Left kidney (tissue), 1 donor: ENCODE measurements at regions not wholly inside any gene's neighbourhood (a gene's known extent, or its start where the extent isn't known, plus 50 kb on each side); places are given as distances from the start of the nearest gene placed in this dataset.
"Not testable (repeated sequence)": the region's sequence is repeated elsewhere in the genome, so short reads cannot be mapped to it uniquely, and the experiment has no call there.

Experiments used
- DNase-seq: peaks from one replicate; pipeline ENCODE4 v3.0.0-alpha.2; 2013

DNA sequence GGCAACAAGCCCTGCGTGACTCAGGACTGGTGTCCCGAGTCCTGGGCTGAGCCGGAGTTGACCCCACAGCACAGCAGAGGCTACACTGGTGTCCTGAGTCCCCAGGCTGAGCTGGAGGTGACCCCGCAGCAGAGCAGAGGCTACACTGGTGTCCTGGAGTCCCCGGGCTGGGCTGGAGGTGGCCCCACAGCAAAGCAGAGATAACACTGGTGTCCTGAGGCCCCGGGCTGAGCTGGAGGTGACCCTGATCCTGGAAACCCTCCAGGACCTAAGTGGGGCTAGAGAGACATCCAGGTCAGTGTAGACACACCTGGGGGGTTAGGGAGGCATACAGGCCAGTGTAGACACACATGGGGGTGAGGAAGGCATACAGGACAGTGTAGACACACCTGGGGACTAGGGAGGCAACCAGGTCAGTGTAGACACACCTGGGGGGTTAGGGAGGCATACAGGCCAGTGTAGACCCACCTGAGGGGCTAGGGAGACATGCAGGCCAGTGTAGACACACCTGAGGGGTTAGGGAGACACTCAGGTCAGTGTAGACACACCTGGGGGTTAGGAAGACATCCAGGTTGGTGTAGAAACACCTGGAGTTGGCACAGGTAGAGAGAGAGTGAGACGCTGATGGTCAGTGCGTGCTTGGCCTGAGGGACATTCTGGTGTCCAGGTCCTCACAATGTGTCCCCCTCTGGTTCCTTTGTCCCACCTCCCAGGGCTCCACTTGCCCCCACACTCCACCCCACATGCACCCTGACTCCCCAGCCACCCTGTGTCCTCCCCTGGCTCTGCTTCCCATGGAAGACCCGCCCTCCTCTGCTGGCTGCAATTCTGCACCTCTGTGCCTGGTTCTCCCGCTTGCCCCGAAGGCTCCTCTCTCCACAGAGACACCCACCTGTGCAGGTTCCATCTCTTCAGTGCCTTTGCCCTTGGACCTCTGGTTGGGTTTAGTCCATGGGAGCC, 321.6 kb upstream of the SFSWAP start:
- no peak for DNase-seq

GRCh38 chr12:131390412-131391334, 320.2 kb upstream of the SFSWAP start:
- DNase-seq = peak; percentile 80

- DNase-seq = no peak
Measured at GRCh38 chr12:131391399-131391798, 319.5 kb upstream of the SFSWAP start.

DNA sequence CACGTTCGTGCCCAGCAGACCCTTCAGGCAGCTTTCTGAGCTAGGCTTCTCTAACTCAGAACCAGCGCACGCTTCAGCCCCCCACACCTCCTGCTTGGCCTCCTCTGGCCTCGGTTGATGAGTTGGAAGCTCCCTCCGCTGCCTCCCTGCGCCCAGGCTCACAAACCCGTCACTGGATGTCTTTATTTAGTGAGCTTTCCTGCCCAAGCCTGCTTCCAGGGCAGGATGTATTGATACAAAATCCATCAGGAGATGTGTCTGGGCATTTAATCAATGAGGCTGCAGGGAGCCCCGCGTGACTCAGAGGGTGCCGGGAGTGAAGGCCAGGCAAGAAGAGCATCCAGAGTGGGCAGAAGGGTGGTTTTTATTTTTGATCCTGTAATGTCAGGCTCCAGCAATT, 316.1 kb upstream of the SFSWAP start:
- DNase-seq = not testable (repeated sequence)

- DNase-seq = not testable (repeated sequence)
Measured at GRCh38 chr12:131395209-131395684, 315.6 kb upstream of the SFSWAP start.

DNA sequence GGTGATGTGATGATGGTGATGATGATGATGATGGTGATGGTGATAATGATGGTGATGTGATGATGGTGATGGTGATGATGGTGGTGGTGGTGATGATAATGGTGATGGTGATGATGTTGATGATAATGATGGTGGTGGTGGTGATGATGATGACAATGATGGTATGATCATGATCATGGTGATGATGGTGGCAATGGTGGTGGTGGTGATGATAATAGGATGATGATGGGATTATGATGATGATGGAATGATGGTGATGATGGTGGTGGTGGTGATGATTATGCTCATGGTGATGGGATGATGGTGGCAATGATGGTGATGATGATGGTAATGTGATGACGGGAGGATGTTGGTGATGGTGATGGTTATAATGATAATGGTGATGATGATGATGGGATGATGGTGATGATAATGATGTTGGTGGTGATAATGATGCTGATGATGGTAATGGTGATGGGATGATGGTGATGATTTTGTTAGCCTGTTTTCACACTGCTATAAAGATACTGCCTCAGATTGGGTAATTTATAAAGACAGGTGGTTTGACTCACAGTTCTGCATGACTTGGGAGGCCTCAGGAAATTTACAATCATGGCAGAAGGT, 314.8 kb upstream of the SFSWAP start:
- DNase-seq = no peak

DNA sequence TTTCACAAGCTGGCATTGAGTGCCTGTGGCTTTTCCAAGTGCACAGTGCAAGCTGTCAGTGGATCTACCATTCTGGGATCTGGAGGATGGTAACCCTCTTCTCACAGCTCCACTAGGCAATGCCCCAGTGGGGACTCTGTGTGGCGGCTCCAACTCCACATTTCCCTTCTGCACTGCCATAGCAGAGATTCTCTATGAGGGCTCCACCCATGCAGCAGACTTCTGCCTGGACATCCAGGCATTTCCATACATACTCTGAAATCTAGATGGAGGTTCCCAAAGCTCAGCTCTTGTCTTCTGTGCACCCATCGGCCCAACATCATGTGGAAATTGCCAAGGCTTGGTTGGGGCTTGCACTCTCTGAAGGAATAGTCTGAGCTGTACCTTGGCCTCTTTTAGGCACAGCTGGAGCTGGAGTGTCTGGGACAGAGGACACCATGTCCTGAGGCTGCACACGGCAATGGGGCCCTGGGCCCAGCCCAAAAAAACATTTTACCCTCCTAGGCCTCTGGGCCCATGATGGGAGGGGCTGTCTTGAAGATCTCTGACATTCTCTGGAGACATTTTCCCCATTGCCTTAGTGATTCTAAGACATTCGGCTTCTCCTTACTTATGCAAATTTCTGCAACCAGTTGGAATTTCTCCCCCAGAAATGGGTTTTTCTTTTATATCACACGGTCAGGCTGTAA, 313.3 kb upstream of the SFSWAP start:
- DNase-seq = no peak

DNA sequence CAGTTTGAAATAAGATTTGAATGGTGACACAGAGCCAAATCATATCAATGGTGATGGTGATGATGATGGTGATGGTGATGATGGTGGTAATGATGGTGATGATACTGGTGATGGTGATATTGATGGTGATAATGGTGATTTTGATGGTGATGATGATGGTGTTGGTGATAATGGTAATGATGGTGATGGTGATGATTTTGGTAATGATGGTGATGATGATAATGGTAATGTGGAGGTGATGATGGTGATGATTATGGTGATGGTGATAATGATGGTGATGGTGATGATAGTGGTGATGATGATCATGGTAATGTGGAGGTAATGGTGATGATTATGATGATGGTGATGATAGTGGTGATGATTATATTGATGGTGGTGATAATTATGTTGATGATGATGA, 311.9 kb upstream of the SFSWAP start:
- no peak for DNase-seq

DNA sequence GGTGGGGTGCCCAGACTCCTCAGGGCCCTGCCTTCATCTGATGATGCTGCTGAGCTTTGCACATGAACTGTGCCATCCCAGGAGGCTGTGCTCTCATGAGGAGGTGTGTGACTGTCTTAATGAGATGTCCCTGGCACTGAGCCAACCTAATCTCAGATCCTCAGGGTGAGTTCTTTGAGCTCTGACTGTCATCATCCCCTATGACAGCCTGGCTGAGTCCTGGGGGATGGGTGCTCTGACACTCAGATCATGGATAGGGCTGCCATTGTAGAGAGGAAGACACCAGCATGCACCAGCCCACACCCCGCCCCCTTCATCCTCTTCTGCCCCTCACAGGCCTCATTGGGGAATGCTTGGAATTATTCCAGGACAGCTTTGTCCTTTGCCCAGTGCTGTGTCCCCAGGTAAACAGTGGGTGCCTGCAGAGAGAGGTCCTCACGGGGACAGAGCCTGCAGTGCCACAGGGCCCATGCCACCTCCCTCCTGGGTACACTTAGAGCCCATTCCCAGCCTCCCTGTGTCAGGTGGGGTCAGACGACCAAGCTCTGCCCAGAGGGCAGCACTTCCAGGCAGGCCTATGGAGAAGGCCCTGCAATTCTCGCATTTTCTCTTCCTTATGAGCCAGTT, 310.1 kb upstream of the SFSWAP start:
- not testable (repeated sequence) for DNase-seq

GRCh38 chr12:131401907-131402633, 308.8 kb upstream of the SFSWAP start:
- not testable (repeated sequence) for DNase-seq

GRCh38 chr12:131402781-131403396, 308.0 kb upstream of the SFSWAP start:
- DNase-seq = no peak

DNA sequence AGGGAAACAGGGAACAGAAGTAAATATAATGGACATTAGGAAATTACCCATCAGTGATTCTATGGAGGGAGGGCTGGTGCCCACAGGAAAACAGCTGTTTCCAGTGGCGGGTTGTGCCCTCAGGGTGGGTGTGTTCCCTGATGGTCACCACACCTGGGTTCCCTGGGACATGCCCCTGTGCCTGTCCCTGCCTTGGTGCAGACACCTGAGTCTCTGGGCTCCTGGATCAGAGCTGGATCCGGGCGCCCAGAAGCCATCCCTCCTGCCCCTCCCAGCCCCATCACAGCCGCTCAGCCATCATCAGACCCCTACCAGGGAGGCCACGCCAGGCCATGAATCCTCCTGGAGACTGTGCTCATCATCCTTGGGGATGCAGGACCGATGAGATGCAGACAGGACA, 307.2 kb upstream of the SFSWAP start:
- no peak for DNase-seq

DNA sequence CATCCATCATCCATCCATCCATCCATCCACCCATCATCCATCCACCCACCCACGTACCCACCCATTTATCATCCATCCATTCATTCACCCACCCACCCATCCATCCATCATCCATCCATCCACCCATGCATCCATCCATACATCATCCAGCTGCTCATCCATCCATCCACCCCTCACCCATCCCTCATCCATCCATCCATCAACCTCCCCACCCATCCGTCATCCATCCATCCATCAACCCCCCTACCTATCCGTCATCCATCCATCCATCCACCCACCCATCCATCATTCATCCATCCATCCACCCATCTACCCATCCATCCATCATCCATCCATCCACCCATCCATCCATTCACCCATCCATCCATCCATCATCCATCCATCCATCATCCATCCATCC, 306.2 kb upstream of the SFSWAP start:
- DNase-seq = no peak

DNA sequence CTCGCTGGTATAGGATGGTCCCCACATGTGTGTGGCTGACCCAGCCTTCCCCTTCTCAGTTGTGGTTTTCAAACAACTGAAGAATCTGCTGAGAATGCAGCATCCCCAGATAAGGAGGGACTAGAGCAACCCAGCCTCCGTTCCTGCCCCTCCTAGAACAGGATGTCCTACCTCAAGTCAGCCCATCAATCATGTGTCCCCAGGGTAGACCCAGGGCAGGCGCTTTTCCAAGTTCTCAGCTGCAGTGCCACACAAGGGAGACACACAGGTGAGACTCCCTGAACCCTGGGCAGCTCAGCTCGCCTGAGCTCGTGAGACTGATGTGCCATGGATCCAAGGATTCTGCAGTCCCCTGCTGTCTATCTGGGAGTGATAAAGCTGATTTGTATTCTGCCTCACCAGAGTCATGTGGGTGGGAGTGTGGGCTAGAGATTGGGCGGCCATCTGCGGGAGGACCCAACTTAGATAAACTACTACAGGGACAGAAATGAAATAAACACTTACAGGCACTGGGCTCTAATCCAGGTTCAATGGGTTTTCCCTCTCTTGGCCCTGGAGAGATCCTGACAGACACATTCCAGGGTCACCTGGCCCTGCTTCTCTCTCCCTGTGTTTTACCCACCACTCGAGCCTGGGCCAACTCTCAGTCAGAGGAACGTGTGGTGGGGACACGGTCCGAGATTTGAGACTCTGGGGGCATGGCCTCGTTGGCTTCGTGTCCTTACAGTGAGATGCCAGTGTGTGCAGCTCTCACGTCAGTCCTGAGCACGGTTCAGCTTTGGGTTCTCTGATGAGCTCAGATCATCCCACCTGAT, 303.5 kb upstream of the SFSWAP start:
- DNase-seq = no peak

DNA sequence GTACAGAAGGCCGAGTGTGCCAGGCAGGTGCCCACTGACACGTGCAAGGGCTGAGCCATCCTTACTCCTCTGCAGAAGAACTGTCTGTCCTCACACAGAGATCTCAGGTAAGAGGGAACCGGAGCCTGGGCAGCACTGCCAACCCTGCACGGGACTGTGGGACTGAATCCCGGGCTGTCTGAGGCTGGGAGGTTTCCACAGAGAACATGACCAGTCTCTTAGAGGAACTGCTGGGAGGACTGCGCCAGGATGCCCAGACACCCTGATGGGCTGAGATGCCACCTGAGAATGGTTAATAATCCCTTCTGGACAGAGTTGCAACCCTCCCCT, 302.9 kb upstream of the SFSWAP start:
- DNase-seq = no peak

GRCh38 chr12:131408484-131408883, 302.4 kb upstream of the SFSWAP start:
- no peak for DNase-seq

DNA sequence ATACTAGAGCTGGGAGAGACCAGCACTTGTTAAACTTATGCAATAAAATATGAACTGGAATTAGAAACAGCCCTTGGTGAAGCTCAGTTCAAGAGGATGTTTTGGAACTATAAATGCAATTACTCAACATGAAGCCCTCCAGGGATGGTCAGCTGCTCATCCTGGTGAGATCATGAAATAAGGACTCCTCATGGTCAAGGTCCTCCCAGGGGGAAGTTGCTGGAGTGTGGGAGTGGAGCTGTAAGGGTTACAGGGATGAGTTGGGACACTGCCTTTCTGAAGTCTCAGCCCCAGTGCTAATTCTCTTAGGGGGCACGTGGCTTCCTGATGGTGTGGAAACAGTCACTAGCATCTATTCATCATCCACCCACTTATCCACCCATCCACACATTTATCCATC, 301.7 kb upstream of the SFSWAP start:
- DNase-seq = no peak

- not testable (repeated sequence) for DNase-seq
Measured at GRCh38 chr12:131411827-131412226, 299.1 kb upstream of the SFSWAP start.

GRCh38 chr12:131413006-131413405, 297.9 kb upstream of the SFSWAP start:
- DNase-seq = no peak
